Cardiac septum (tissue), 1 donor: ENCODE measurements at regions not wholly inside any gene's neighbourhood (a gene's known extent, or its start where the extent isn't known, plus 50 kb on each side); places are given as distances from the start of the nearest gene placed in this dataset.
"Not testable (repeated sequence)": the region's sequence is repeated elsewhere in the genome, so short reads cannot be mapped to it uniquely, and the experiment has no call there.

Experiments
- DNase-seq: peaks from one replicate; pipeline ENCODE4 v3.0.0-alpha.2; 2020; ENCODE audit warnings: low spot score
- intact Hi-C: fragments of 100-400 bp; cut with DNase I; formaldehyde crosslinking; loops from one replicate; pipeline ENCODE4 v1.14.0; 2022
- donor health status: DM: no; HTN: no; CAD: no.

DNA sequence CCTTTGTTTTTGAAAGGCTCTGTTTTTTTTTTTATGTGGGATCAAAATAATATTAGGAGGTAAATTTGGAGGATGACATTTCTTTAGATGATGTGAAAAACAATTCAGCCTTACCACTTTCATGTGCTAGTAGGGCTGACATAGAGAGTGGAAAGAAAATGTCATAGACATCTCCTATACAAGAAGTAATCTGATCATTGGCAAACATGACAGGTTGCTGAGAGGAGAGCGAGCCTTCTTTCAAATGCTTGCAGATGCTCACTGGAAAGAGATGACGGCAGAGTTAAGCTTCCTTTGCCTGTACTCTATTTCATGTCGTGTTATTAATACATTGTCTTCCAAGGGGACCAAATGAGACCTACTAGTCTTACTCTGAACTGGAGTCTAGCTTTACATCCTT, 160.1 kb upstream of the DAP start:
- DNase-seq = no peak
- intact Hi-C loops = no loop called here

DNA sequence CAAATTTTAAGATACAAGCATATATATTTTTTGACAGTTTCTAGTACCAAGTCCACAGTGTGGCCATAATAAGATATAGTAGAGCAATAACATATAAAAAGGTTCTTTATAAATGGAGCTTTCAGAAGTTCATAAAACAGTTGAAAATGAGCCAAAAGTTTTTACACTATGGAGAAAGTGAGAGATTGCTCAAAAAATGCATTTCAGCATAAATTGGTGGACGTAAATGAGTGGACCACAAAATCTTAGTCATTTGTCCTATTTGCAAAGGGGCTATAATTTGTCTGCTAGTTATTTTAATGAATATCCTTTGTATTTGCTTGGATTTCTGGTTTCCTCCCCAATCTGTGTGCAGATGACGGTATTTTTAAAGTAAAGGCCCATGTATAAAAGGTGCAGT, 159.4 kb upstream of the DAP start:
- intact Hi-C loops = no loop called here
- DNase-seq = no peak

DNA sequence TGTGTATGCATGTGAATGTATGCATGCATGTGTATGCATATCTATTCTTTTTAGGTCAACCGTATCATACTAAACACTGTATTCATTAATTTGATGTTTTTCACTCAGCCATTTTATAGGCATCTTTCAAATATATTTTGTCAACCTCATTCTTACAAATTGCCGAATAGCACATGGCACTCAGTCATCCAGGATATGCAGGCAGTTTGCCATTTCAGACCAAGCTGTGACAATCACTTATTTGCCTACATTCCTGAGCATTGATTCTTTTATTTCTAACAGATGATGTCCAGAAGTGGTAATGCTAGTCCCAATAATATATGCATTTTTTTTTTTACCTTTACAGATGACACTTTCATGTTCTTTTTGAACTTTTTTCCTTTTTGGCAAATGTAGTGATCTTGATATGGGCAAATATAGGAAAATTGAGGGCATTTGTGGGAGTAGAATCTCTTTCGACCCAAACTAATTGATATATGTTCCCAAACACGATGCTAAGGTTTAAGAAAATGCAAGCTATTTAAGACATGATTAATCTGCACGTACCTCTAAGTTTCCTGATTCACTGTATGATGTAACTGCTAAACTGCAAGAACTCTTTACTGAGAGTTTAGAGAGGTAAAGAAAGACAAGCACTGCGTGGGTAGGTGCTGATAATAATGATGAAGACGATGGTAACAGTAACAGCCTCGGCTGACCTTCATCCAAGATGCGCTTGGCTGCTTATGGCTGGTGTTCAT, 153.9 kb upstream of the DAP start:
- no peak for DNase-seq
- intact Hi-C loops = no loop called here

DNA sequence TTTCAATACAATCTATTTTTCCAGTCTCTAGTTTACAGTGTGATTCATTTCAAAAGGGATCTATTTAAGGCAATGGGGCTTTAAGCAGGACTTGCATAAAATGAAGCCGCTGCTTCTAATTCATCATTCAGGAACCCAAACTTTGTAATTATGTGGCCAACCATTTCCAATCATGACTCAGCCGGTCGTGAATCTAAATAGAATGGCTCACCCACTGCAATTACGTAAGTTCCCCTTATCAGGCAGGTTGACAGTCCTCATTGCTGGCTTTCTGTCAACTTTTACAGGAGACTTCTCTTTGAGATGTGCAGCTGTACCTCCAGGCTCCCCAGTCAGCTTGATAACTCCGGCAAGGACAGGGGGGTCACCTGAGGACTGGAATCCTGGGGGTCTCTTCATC, 152.8 kb upstream of the DAP start:
- intact Hi-C loops = no loop called here
- DNase-seq = no peak

DNA sequence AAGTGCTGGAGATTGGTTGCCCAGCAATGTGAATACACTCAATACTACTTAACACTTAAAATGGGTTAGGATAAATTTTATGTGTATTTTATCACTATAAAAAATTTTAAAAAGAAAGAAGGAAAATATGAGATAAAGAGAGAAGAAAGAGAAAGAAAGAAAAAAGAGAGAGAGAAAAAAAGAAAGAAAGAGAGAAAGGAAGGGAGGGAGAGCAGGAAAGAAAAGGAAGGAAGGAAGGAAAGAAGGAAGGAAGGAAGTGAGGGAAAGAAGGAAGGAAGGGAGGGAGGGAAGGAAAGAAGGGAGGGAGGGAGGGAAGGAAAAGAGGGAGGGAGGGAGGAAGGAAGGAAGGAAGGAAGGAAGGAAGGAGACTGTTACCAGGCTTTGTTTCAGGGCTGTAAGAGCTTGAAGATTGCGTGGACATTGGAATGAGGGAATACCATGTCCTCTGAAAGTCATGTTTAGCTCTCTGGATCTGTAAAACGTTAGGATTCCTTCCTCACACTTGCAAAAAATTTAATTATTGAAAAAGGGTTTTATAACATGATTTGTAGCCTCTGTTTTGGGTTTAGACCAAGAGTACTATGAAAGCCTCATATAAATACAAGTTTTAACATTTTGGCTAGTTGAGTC, 152.3 kb upstream of the DAP start:
- DNase-seq = no peak
- intact Hi-C loops = no loop called here

DNA sequence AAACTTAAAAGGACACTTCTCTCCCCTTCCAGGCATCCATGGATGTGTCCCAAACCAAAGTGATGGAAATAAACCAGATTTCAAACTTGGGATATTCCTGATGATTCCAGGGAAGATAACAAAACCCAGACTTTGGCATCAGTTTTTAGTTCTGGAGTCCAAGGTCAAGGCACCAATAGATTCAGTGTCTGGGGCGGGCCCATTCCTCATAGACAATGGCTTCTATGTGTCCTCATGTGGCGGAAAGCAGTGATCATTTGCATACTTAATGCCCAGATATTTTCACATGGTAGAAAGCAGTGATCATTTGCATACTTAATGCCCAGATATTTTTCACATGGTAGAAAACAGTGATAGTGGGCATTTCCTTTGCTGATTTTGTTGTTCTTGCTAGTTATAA, 151.4 kb upstream of the DAP start:
- DNase-seq = no peak
- intact Hi-C loops = no loop called here

DNA sequence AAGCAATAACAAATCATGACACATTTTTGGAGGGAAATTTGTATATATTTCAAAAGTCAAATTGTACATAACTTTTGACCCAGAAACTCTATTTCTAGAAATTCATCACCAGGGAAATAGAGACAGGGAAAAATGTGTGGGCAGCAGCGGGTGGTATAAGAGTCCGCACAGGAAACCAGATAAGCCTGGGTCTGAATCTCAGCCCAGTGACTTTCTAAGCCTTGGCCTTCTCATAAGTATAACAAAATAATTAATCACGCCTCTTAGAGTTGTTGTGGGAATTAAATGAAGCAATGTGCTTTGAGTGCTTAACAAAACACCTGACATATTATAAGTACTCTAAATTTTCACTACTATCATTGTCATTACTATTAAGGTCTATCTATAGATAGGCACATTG, 149.2 kb upstream of the DAP start:
- intact Hi-C loops = no loop called here

DNA sequence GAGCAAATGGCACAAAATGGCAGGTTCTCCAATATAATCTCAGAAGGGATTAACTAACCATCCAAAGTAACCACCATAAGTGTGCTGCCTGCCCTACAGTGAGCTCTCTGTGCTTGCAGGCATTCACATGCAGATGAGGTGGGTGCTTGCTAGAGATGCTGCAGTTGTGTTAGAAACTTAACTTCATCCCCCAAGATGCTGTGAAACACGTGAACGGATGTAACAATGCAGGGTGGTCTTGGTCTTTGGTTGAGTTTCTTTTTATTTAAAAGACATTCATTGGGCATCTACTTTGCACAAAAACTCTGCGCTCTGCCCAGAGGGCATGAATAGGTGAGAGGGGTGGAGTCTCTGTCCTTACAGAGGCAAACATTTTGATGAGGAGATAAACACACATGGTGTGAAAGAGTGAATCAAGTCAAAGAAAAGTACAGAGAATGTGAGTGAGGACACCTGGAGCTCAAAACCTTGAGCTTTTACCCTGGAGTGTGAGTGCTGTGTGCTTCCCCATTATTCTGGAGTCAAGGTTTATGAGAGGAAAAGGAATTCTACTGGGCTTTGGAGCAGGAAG, 143.9 kb upstream of the DAP start:
- intact Hi-C loops = no loop called here
- no peak for DNase-seq

More for the DNA sequence above, 149.2 kb upstream of the DAP start:
- DNase-seq = no peak

DNA sequence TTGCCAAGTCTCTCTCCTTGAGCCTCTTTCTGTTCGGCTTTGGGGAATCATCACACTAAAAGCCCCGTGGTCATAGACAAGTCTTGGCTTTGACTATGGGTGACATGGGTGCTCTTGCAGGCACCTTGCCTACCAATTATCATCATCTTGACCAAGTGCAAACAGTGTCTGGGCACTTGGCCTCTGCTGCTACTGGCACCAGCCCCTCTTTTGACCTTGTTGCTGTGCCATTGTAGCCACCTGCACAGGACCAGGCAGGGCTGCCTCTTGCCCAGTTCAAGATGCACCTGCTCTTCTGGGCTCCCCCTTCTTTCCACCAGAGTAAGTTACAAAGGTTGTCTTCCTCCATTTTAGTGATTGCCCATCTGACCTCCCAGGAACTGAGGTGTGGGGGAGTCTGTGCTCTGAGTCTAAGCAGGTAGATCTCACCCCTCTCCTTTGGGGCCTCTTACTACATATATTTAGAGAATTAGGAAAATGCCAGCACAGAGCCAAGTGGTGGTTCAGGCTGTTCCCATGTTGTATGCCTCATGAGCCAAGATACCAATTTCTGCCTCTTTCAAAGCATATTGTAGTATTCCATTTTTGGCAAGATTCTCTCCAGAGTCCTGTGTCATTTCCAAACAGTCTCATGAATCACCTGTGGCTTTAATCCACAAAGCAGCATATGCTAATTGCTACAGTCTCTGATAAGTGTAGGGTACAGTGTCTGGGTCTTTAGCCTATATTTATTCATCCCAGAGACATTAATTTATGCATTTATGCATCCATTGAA, 142.9 kb upstream of the DAP start:
- no peak for DNase-seq
- intact Hi-C loops = no loop called here

DNA sequence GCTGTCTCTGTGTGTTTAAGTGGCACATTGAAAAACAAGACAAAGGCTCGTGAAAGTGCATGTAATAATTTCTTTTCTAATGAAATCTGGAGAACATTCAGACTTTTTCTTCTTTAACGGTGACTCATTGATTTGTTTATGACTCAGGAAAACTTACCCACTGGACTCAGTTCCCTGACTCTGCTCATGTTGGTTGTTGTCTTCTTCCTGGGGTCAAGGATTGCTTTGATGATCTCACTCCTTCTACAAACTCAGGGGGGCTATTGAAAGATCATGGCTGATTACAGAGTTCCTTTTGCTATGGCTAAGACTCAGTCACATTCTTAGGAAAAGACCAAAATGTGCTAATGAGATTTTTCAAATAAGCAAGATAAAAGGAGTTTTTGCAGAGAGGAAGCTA, 141.1 kb upstream of the DAP start:
- intact Hi-C loops = no loop called here
- DNase-seq = no peak

DNA sequence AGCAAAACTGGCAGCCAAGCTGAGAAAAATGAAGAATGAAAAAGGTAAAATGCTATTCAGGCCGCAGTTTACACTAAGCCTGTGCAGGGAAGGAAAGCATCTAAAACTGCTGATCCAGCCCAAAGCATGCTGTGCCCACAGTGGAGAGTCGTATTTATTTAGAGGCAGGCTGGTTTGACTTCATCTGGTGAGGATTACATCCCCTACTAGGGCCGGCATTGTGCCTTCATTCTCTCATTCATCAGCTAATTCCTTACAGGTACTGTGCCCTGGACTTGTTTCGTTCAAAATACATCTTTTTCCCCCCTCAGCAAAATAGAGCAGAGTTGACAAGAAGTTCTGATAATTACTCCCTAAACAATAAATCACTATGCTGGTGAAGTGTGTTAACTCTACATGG, 137.5 kb upstream of the DAP start:
- intact Hi-C loops = no loop called here

DNA sequence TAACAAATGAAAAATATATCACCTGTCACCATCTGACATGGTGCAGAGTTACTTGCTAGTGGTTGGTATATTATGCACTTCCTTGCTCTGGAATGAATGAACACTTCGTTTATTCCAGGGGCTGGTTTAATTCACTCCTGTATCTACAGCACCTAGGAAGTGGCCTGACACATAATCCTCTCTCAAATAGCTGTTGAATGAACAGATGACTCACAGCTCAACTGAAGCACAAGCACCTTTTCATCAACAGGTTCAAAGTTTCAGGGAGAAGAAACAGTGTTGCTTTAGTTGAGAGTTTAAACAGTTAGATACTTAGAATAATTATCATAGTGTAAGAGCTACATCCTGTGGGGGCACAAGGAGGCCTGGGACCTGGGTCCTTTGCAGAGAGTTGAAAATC, 135.0 kb upstream of the DAP start:
- no peak for DNase-seq
- intact Hi-C loops = no loop called here

More for the DNA sequence above, 137.5 kb upstream of the DAP start:
- no peak for DNase-seq

DNA sequence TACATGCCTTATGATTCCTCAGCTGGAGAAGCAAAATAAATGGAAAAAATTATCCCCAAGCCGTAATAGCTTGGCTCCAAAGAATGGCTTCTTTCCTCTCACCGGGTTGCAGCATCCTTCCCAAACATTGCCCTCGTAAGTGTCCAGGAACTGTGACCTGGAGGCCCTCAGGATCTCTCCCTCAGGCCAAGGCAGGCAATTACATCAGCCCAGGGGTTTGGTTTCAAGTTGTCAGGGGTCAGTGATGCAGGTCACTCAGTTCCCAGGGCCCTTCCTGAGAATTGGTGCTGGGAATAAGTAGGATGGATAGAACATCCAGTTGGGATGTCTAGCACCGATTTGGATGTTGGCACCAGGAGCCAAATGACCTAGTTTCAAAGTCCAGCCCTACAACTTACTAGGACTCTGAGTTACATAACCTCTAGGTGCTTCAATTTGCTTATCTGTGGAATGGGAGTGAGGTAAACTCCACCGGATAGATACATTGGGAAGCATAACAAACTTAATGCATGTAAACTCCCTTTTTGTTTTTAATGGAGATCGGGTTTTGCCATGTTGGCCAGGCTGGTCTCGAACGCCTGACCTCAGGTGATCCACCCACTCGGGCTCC, 133.5 kb upstream of the DAP start:
- intact Hi-C loops = no loop called here
- no peak for DNase-seq

DNA sequence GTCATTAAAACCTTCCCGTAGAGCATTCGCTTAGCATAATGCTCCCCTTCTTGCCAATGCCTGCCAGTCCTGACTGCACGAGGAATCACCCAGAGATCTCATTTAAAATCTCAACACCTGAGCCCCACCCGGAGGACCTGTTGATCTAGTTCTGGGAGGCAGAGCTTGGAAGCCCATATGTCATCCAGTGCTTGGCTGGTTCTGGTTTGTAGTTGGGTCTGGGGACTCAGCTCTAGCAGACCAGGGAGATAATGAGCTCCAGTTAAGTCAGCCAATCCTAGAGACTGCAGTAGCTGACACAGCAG, 131.8 kb upstream of the DAP start:
- intact Hi-C loops = no loop called here
- DNase-seq = no peak

DNA sequence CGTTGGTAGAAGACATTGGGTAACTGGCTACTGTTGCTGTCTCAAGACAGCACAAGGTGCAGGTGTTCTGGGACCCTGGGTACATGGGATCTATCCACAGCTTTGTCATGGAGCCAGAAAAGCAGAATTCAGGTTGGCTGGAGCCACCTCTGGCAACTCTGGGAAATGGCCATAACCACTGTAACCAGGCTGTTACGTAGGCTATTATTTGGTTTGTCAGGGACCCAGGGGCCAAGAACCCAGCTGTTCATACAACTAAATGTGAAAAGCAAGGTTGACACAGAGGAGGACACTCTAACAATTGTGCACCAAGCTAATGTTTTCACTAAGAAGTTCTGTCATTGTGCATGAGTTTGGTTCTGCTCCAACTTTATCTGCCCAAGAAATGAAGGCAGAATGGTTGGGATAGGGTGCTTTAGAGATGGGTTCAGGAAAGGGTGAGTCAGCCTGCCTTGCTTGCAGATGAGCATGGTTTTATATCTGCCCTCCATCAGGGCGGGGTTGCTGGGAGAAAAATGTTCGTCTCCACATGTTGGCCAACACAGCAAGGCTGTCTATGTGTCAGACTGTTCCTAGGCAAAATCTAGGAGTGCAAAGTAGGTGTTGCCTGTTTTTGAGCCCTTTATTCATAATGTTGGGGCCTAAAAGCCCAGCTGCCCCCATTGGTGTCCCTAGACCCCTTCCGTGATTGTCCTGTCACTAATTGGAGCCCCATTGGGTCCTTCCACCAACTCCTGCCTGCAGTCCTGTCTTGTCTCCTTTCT, 131.3 kb upstream of the DAP start:
- no peak for DNase-seq
- intact Hi-C loops = no loop called here

DNA sequence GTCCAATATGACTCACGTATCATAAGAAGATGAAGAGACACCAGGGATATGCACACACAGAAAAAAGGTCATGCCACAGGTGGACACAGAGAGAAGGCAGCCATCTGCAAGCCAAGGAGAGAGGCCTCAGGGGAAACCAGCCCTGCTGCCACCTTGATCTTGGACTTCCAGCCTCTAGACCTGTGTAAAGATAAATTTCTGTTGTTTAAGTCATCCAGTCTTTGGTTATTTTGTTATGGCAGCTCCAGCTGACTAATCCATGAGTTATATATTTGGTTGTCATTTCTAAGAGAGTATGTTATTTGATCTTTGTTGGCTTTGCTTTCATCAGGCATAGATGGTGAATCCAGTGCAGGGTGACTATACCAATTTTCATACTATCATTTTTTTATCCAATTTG, 130.2 kb upstream of the DAP start:
- intact Hi-C loops = no loop called here
- DNase-seq = no peak

DNA sequence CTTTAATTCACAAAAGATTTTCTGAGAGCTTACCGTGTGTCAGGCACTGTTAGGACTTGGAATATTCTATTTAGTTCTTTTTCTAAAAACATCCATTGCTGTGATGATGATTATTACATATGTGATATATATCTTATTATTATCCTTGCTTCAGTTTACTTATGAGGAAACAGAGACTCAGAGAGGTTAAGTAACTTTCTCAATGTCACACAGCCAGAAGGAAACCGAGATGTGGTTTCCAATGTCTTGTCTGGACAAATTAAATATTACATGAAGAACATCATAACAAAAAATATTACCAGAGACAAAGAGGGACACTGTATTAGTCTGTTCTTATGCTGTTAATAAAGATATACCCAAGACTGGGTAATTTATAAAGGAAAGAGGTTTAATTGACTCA, 125.5 kb upstream of the DAP start:
- intact Hi-C loops = no loop called here
- no peak for DNase-seq

DNA sequence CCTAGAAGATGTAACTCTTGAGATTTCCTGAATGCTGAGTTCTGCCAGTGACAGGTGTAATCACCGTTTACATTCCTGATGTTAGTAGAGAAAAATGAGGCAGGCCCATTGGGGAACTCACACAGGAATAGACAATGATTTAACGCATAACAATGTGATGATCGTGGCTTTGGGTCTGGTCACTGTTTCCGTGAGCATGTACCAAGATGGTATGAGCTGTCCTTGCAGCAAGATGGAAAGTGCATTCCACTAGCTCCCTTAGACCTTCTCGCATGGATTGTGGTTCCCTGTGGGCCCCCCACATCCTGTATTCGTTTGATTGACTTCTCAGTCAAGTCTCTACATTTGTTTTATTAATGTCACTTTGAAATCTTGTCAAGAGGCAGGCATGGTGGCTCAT, 124.0 kb upstream of the DAP start:
- DNase-seq = no peak
- intact Hi-C loops = no loop called here

DNA sequence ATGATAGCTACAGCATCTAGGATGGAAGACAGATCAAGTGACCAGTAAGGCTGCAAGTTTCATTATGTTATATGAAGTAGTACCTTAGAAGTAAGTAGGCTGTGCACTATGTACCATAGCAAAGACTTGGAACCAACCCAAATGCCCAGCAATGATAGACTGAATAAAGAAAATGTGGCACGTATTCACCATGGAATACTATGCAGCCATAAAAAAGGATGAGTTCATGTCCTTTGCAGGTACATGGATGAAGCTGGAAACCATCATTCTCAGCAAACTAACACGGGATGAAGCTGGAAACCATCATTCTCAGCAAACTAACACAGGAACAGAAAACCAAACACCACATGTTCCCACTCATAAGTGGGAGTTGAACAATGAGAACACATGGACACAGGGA, 122.9 kb upstream of the DAP start:
- DNase-seq, intact Hi-C loops: not testable (repeated sequence)

DNA sequence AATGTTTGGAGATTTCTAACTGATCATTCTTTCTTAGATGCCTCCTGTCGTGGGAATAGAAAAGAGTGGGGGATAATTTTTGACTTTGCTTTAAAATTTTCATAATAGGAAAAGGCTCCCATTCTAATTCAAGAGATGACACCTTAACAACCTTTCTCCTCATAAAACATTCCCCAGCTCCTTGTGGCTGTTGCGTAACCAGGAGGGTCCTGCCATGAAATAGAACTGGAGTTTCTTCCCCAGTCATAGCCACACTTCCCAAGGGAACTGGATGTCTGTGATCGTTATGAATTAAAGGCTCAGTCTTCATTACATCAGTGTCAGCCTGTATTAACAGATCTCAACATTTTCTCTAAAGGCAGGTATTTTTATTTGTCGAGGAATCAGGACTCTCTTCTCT, 119.9 kb upstream of the DAP start:
- no peak for DNase-seq
- intact Hi-C loops = no loop called here
